ENCODE measurements at regions not wholly inside any gene's neighbourhood (a gene's known extent, or its start where the extent isn't known, plus 50 kb on each side); places are given as distances from the start of the nearest gene placed in this dataset.
"Not testable (repeated sequence)": the region's sequence is repeated elsewhere in the genome, so short reads cannot be mapped to it uniquely, and the experiment has no call there.

GRCh38 chr2:47964277-47964676, 58.0 kb upstream of the FBXO11 start:
- no peak for DNase-seq (ENCODE audit: extremely low read depth, low read depth, low spot score)

DNA sequence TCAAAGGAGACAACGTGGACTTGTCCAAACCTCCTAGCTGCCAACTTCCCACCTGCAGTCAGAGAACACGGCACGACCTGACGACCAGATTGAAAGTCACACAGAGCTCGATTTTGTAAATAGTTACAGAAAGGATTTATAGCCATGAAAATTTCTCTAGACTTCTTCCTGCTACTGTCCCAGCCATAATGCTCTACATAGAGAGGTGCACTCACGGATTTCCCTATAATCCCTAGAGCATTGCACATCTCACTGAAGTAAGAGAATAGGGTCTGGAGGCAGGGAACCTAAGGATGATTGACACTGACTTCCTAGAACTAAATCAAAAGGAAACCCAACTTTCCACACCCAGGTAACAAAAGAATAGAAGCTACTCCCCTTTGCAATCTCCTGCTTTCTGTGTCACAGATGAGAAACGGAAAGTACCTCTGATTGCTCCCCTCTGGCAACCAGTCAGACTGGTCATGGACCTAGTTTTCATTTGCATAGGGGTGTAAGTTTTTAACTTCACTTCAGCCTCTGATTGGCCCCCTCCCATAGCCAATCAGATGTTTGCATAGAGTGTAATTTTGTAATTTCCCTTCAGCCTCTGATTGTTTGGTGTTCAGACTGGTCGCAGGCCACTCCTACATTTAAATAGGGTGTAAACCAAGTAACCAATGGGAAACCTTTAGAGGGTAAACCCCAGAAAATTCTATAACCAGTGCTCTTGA, 58.6 kb upstream of the FBXO11 start:
- no peak for DNase-seq (ENCODE audit: extremely low read depth, low read depth, low spot score)

DNA sequence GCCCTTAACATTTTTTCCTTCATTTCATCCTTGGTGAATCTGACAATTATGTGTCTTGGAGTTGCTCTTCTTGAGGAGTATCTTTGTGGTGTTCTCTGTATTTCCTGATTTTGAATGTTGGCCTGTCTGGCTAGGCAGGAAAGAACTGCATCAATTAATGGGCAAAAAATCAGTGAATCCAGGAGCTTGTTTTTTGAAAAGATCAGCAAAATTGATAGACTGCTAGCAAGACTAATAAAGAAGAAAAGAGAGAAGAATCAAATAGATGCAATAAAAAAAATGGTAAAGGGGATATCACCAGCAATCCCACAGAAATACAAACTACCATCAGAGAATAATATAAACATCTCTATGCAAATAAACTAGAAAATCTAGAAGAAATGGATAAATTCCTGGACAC, 70.4 kb upstream of the FBXO11 start:
- DNase-seq (ENCODE audit: extremely low read depth, low read depth, low spot score), result not testable (repeated sequence)

DNA sequence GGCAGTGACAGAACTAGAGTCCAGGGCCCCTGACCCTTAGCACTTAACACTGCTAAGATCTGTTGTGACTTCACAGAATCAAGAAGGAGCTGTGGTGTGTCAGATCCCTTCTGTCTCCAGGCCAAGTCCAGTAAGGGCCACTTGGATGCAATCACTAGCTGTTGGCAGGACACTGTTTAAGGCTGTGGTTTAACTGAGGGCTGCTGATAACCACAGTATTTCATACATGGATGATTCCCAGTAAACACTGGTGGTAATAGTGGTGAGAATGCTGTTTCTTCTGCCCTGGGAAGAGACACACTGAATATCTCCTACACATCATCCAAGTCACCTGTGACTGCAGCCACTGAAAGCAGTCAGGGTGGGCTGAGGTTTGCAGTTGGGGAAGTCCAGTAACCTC, 77.7 kb upstream of the FBXO11 start:
- DNase-seq (ENCODE audit: extremely low read depth, low read depth, low spot score), result no peak

GRCh38 chr2:47990503-47990902, 84.2 kb upstream of the FBXO11 start:
- DNase-seq (ENCODE audit: extremely low read depth, low read depth, low spot score), result no peak

- no peak for DNase-seq (ENCODE audit: extremely low read depth, low read depth, low spot score)
These were observed 86.4 kb upstream of the FBXO11 start for GRCh38 chr2:47992671-47993070.

GRCh38 chr2:47996808-47997207, 90.5 kb upstream of the FBXO11 start:
- no peak for DNase-seq (ENCODE audit: extremely low read depth, low read depth, low spot score)

DNA sequence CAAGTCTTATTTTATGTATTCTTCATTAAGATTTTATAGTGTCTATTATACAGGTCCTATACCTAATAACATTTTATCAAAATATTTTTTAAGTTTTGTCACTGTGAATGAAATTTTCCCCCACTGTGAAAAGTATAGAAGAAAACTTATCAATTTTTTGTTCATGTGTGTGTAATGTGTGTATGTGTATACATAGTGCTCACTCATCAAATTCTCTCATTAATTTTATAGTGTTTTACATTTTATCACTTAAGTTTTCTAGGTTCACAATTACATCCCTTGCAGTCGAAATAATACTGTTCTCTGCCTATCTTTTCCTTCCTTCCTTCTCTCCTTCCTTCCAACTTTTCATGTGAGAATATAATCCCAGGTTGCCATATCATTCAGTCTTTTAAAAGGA, 93.2 kb upstream of the FBXO11 start:
- DNase-seq (ENCODE audit: extremely low read depth, low read depth, low spot score), result no peak

DNA sequence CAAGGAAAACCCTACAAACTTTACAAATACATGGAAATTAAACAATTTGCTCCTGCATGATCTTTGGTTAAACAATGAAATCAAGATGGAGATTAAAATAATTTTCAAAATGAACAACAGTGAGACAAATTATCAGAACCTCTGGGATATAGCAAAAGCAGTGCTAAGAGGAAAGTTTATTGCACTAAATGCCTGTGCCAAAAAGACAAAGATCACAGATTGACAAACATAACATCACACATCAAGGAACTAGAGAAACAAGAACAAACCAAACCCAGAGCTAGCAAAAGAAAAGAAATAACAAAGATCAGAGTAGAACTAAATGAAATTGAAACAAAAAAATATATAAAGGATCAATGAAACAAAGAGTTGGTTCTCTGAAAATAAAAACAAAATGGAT, 95.2 kb upstream of the FBXO11 start:
- DNase-seq (ENCODE audit: extremely low read depth, low read depth, low spot score), result no peak

GRCh38 chr2:48006094-48006493, 99.8 kb upstream of the FBXO11 start:
- DNase-seq (ENCODE audit: extremely low read depth, low read depth, low spot score), result no peak

- DNase-seq (ENCODE audit: extremely low read depth, low read depth, low spot score), result no peak
These were observed 101.5 kb upstream of the FBXO11 start for GRCh38 chr2:48007699-48008268.

GRCh38 chr2:48009256-48009655, 103.0 kb upstream of the FBXO11 start:
- DNase-seq (ENCODE audit: extremely low read depth, low read depth, low spot score), result no peak

- DNase-seq (ENCODE audit: extremely low read depth, low read depth, low spot score), result no peak
These were observed 109.1 kb upstream of the FBXO11 start for GRCh38 chr2:48015421-48015820.

- no peak for DNase-seq (ENCODE audit: extremely low read depth, low read depth, low spot score)
These were observed 110.1 kb upstream of the FBXO11 start for GRCh38 chr2:48016225-48017019.

- DNase-seq (ENCODE audit: extremely low read depth, low read depth, low spot score), result no peak
These were observed 110.8 kb upstream of the FBXO11 start for GRCh38 chr2:48017136-48017535.

DNA sequence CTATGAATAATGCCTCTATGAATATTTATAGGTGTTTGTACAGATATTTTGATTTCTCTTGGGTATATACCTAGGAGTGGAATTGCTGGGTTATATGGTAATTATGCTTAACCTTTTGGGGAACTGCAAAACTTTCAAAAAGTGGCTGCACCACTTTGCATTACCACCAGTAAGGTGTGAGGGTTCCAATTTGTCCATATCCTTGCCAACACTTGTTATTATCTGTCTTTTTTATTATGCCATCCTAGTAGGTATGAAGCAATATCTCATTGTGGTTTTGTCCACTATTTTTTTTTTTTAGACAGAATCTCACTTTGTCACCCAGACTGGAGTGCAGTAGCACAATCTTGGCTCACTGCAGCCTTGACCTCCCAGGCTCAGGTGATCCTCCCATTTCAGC, 112.2 kb upstream of the FBXO11 start:
- no peak for DNase-seq (ENCODE audit: extremely low read depth, low read depth, low spot score)

DNA sequence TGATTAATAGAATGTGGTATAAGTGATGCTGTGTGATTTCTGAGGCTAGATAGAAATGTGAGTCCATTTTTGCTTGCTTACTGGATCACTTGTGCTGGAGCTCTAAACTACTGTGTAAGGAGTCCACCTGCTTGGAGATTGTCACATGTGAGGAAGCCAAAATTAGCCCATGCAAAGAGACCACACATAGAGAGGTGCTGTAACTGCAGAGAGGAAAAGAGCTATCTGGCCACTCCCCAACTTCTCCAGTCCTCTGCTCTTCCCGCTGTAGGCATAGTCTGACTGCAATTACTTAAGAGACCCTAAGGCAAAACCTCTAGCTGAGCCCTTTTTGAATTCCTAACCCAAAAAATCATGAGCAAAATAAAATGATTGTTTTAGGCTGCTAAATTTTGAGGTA, 120.6 kb upstream of the FBXO11 start:
- no peak for DNase-seq (ENCODE audit: extremely low read depth, low read depth, low spot score)

DNA sequence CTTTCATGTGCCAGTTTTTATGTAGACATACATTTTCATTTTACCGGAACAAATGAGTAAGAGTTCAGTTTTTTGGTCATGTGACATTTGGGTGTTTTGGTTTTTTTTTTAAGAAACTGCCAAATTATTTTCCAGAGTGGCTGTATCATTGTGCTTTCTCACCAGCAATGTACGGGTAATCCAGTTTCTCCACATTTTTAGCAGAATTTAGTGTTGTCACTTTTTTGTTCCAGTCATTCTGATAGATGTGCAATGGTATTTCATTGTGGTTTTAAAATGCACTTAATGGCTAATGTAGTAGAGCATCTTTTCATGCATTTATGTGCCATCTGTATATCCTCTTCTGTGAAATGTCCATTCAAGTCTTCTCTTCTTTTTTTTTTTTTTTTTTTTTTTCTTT, 126.5 kb upstream of the FBXO11 start:
- DNase-seq (ENCODE audit: extremely low read depth, low read depth, low spot score), result no peak

- no peak for DNase-seq (ENCODE audit: extremely low read depth, low read depth, low spot score)
These were observed 128.0 kb upstream of the FBXO11 start for GRCh38 chr2:48034295-48034694.

- no peak for DNase-seq (ENCODE audit: extremely low read depth, low read depth, low spot score)
These were observed 130.0 kb upstream of the FBXO11 start for GRCh38 chr2:48036312-48036711.

- no peak for DNase-seq (ENCODE audit: extremely low read depth, low read depth, low spot score)
These were observed 133.1 kb upstream of the FBXO11 start for GRCh38 chr2:48039209-48039990.
